HG03565 (cell line): ENCODE measurements at regions not wholly inside any gene's neighbourhood (a gene's known extent, or its start where the extent isn't known, plus 50 kb on each side); places are given as distances from the start of the nearest gene placed in this dataset.
A peak's percentile ranks its signal among the peaks of the same experiment; 100 is the strongest.
"Not testable (repeated sequence)": the region's sequence is repeated elsewhere in the genome, so short reads cannot be mapped to it uniquely, and the experiment has no call there.

Source experiments
- ATAC-seq: cut with Tn5 transposase; IDR thresholded peaks from one replicate; pipeline ENCODE4 v1.9.1; 2021; ENCODE audit warnings: mild to moderate bottlenecking, moderate library complexity; ENCODE audit not compliant: unreplicated experiment

GRCh38 chr11:112612250-112612849 lies 348.9 kb upstream of the NCAM1 start:
- ATAC-seq, result no peak

DNA sequence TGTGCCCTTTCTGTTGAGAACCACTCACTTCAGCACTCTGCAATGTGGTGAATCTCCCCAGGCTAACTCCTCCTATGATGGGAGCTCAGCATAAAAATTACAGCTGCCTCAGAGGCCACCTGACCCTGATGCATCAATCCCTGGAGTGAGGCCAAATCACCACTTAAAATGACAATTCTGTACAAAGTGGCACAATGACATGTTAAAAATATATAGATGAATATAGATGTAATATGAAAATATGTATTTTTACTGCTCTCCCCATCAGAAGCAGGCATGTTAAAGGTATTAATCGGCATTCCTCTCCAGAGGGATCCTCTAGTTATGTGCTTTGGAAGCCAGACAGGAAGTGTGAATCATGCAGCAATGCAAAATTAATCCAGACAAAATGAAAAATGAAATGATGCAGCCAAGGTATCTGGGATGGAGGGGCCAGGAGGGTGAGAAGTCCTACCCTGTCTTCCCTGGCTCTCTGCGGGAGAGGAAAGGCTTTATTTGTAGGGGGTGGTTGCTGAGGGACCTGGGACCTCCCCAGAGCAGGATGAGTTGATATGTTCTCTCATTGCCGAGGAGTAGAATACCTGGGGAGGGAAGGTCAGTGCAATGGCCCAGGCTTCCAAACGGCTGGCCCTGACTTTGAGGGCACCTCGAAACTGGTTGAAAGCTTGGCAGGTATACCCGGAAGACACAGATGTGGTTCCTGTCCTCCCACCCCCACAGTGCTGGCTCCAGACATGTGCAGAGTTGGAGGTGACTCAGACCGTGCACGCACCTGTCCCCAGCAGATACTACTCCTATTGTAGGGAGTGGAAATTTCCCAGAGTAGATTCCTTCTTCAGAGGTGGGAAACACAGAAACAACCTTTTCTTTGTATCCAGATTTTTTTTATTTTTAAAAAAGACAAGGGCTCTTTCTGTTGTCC lies 347.9 kb upstream of the NCAM1 start:
- no peak for ATAC-seq

GRCh38 chr11:112614605-112615004 lies 346.6 kb upstream of the NCAM1 start:
- no peak for ATAC-seq

DNA sequence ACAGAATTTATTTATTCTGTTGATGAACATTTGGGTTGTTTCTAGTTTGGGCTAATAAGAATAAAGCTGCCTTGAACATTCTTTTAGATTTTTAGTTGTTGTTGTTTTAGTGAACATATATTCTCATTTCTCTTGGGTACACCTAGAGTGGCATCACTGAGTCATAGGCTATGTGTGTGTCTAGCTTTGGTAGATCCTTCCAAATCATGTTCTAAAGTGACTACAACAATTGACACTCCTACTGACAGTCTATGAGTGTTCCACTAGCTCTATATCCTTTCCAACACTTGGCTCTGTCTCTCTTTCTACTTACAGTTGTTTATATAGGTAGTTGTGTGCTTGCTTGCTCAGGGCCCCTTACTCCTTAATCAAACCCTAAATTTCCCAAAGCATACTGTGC lies 346.0 kb upstream of the NCAM1 start:
- no peak for ATAC-seq

GRCh38 chr11:112615891-112616290 lies 345.3 kb upstream of the NCAM1 start:
- ATAC-seq, result no peak

GRCh38 chr11:112616327-112617097 lies 344.7 kb upstream of the NCAM1 start:
- ATAC-seq, result no peak

DNA sequence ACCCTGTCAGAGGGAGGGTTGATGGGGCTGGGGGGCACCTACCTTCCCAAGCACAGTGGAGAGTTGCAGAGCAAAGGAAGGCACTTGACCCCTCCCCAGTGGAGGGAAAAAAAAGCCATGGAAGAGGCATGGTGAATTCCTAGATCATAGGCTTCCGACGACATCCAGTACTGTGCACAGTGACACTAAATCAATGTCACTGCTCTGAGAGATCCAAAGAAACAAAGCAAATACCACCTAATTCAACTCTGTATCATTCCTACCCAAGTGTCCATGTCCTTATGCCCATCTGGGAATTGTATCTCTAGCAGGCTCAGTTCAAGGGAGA lies 344.2 kb upstream of the NCAM1 start:
- no peak for ATAC-seq

- ATAC-seq, result no peak
Observed at GRCh38 chr11:112617977-112618826, 343.0 kb upstream of the NCAM1 start.

GRCh38 chr11:112619106-112619505 lies 342.1 kb upstream of the NCAM1 start:
- no peak for ATAC-seq

GRCh38 chr11:112620621-112621394 lies 340.4 kb upstream of the NCAM1 start:
- ATAC-seq, result no peak

DNA sequence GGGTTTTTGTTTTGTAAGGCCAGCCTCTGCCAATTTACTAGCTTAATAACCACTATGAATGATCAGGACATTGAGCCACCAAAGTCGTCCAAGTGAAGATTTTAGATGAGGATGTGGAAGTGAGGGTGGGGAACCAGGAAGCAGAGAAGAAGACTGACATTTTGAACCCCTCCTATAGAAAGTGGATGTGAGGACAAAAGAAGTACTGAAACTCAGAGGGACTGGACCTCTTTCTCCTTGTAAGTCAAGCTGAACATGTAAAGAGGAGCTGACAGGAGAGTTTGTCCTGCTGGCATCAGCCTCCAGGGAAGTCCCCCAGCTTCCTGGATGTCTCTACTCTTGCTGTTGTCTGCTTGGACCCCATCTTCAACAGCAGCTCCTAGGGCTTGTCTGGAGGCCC lies 338.2 kb upstream of the NCAM1 start:
- no peak for ATAC-seq

DNA sequence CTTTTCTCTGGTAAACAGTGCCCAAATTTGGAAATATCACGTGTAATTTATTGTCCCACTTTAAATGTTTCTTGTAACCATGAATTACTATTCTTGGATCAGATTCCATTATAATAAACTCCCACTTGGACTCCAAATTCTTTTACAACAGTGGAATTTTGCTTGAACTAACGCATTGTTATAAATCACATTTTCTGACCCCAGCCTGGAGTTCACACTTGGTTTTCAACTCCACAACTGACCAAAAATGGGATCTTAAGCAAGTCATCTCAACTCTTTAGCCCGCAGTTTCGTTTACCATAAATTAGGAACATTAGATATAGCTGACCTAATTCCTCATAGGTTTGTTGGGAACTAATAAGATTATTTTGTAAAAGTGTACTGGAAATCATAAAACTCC lies 336.8 kb upstream of the NCAM1 start:
- no peak for ATAC-seq

GRCh38 chr11:112624971-112625370 lies 336.2 kb upstream of the NCAM1 start:
- ATAC-seq, result not testable (repeated sequence)

GRCh38 chr11:112625814-112626213 lies 335.4 kb upstream of the NCAM1 start:
- ATAC-seq, result no peak

GRCh38 chr11:112626731-112627130 lies 334.5 kb upstream of the NCAM1 start:
- no peak for ATAC-seq

- peak; percentile 71 for ATAC-seq
Observed at GRCh38 chr11:112627588-112628045, 333.6 kb upstream of the NCAM1 start.

- no peak for ATAC-seq
Observed at GRCh38 chr11:112628676-112629075, 332.5 kb upstream of the NCAM1 start.

DNA sequence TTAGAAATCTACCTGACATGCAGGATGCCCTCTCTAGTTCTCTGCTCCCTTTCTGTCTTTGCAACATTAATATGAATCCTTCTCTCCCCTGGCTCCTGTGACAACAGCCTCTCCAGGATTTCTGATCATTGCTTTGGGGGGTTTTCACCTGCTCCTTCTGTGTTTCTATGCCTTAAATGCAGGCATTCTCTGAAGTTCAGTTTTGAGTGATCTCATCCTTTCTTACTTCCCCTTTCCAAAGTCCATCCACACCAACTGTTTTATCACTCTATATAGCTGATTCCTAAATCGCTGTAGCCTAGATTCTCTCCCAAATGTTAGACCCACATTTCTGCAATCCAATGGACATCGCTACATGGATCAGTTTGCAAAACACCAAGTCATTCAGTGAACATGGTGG lies 330.7 kb upstream of the NCAM1 start:
- no peak for ATAC-seq

- ATAC-seq, result no peak
Observed at GRCh38 chr11:112631333-112631732, 329.9 kb upstream of the NCAM1 start.
